ENCODE measurements at regions not wholly inside any gene's neighbourhood (a gene's known extent, or its start where the extent isn't known, plus 50 kb on each side); places are given as distances from the start of the nearest gene placed in this dataset.

GRCh38 chr11:128375961-128376360 is 211.4 kb downstream of the ETS1 start:
- DNase-seq (ENCODE audit: low spot score in 2 of 2) = no peak
- intact Hi-C loops (cut with DNase I) = no loop called here
- Histone ChIP-seq H3K27me3 (no peaks in the 10 kb centered on the region), H3K9me3 (no peaks in the 10 kb centered on the region), H3K4me3 (no peak overlapping the region), H3K36me3 (no peaks in the 10 kb centered on the region), H3K4me1 (peaks cover 0 to 2% of the 10 kb centered on the region in 2 donors), H3K27ac (no peak overlapping the region)
- TF ChIP-seq CTCF (IDR thresholded peaks at IDR 0.05) = no peak

- no peak for TF ChIP-seq CTCF (IDR thresholded peaks at IDR 0.05)
- intact Hi-C loops (cut with DNase I) = no loop called here
- H3K4me3 ChIP-seq = no peak overlapping the region
- DNase-seq (ENCODE audit: low spot score in 2 of 2) = no peak
- peaks cover 0 to 2% of the 10 kb centered on the region in 2 donors for H3K4me1 ChIP-seq
- no peaks in the 10 kb centered on the region for H3K9me3 ChIP-seq
- H3K27me3 ChIP-seq = no peaks in the 10 kb centered on the region
- no peaks in the 10 kb centered on the region for H3K36me3 ChIP-seq
- no peak overlapping the region for H3K27ac ChIP-seq
Measured at GRCh38 chr11:128374026-128374425, 213.3 kb downstream of the ETS1 start.

GRCh38 chr11:128372977-128373376 is 214.4 kb downstream of the ETS1 start:
- no peak for TF ChIP-seq CTCF (IDR thresholded peaks at IDR 0.05)
- DNase-seq (ENCODE audit: low spot score in 2 of 2) = no peak
- intact Hi-C loops (cut with DNase I) = no loop called here

GRCh38 chr11:128367573-128367972 is 219.8 kb downstream of the ETS1 start:
- intact Hi-C loops (cut with DNase I) = no loop called here
- H3K27ac ChIP-seq = no peak overlapping the region
- no peak for TF ChIP-seq CTCF (IDR thresholded peaks at IDR 0.05)

More at GRCh38 chr11:128372977-128373376, 214.4 kb downstream of the ETS1 start:
- no peaks in the 10 kb centered on the region for H3K9me3 ChIP-seq
- H3K36me3 ChIP-seq = no peaks in the 10 kb centered on the region
- peaks cover 0 to 2% of the 10 kb centered on the region in 2 donors for H3K4me1 ChIP-seq
- no peak overlapping the region for H3K27ac ChIP-seq
- H3K27me3 ChIP-seq = no peaks in the 10 kb centered on the region
- H3K4me3 ChIP-seq = no peak overlapping the region

GRCh38 chr11:128365044-128365443 is 222.3 kb downstream of the ETS1 start:
- Histone ChIP-seq H3K4me3 (no peak overlapping the region), H3K4me1 (no peaks in the 10 kb centered on the region), H3K36me3 (no peaks in the 10 kb centered on the region), H3K27ac (no peak overlapping the region), H3K9me3 (no peaks in the 10 kb centered on the region), H3K27me3 (no peaks in the 10 kb centered on the region)
- intact Hi-C loops (cut with DNase I) = no loop called here
- no peak for TF ChIP-seq CTCF (IDR thresholded peaks at IDR 0.05)
- DNase-seq (ENCODE audit: low spot score in 2 of 2) = no peak

More at GRCh38 chr11:128367573-128367972, 219.8 kb downstream of the ETS1 start:
- no peak for DNase-seq (ENCODE audit: low spot score in 2 of 2)
- no peaks in the 10 kb centered on the region for H3K36me3 ChIP-seq
- no peaks in the 10 kb centered on the region for H3K9me3 ChIP-seq
- H3K4me3 ChIP-seq = no peak overlapping the region
- H3K4me1 ChIP-seq = no peaks in the 10 kb centered on the region
- no peaks in the 10 kb centered on the region for H3K27me3 ChIP-seq

- Histone ChIP-seq H3K27me3 (no peaks in the 10 kb centered on the region), H3K4me1 (peaks cover 0 to 4% of the 10 kb centered on the region in 2 donors), H3K36me3 (no peaks in the 10 kb centered on the region), H3K27ac (no peak overlapping the region), H3K4me3 (no peak overlapping the region), H3K9me3 (no peaks in the 10 kb centered on the region)
- DNase-seq (ENCODE audit: low spot score in 2 of 2) = no peak
- intact Hi-C loops (cut with DNase I) = no loop called here
- TF ChIP-seq CTCF (IDR thresholded peaks at IDR 0.05) = no peak
Measured at GRCh38 chr11:128361451-128362020, 225.8 kb downstream of the ETS1 start.
